22Rv1 (cell line): ENCODE measurements at regions not wholly inside any gene's neighbourhood (a gene's known extent, or its start where the extent isn't known, plus 50 kb on each side); places are given as distances from the start of the nearest gene placed in this dataset.

Experiments used
- CTCF ChIP-seq: fragments of 450-650 bp; IDR thresholded peaks from 2 replicates; pipeline ENCODE4 v1.5.1; 2017; ENCODE audit warnings: mild to moderate bottlenecking
- ZFX ChIP-seq: fragments of 450-650 bp; IDR thresholded peaks from 2 replicates; pipeline ENCODE4 v1.6.1; 2017; ENCODE audit warnings: antibody characterized with exemption, borderline replicate concordance

- no peak for TF ChIP-seq CTCF
- TF ChIP-seq ZFX, result no peak
Measured at GRCh38 chrX:110924871-110925270, 129.3 kb upstream of the CHRDL1 start.
